ENCODE measurements at regions not wholly inside any gene's neighbourhood (a gene's known extent, or its start where the extent isn't known, plus 50 kb on each side); places are given as distances from the start of the nearest gene placed in this dataset.

GRCh38 chr1:9419369-9420041 lies 119.8 kb upstream of the SLC25A33 start:
- Histone ChIP-seq H3K27ac (no peak overlapping the region), H3K9ac (no peak overlapping the region), H3K4me1 (ENCODE audit: insufficient read depth) (no peaks in the 10 kb centered on the region; the same call in 1 of the 2 replicates), H3K4me2 (ENCODE audit: unreplicated experiment) (no peak overlapping the region), H2AFZ (no peak overlapping the region), H3K4me3 (no peak overlapping the region), H4K20me1 (ENCODE audit: insufficient read depth) (no peaks in the 10 kb centered on the region), H3K9me2 (ENCODE audit: insufficient read depth) (no peaks in the 10 kb centered on the region), H3F3A (ENCODE audit: insufficient read depth) (no peaks in the 10 kb centered on the region), H3K79me2 (ENCODE audit: insufficient read depth) (no peaks in the 10 kb centered on the region), H3K9me3 (ENCODE audit: low read depth) (no peaks in the 10 kb centered on the region), H3K27me3 (replicated peaks; ENCODE audit: insufficient read depth) (0 out of 2 replicates have a peak, but pooled peaks cover 3% of the 10 kb centered on the region), H3K36me3 (ENCODE audit: low read depth) (no peaks in the 10 kb centered on the region)
- DNase-seq, result no peak
- TF ChIP-seq EZH2phosphoT487 (IDR thresholded peaks at IDR 0.05; ENCODE audit: insufficient read depth, low read depth), result no peak
- no peak for TF ChIP-seq EZH2 (IDR thresholded peaks at IDR 0.05; ENCODE audit: insufficient read depth, poor library complexity, severe bottlenecking)
- in situ Hi-C loops (cut with MboI), result no loop called here
- WGBS, 2 experiments (ENCODE audit: low coverage in 1 of 2, low lambda C conversion rate in 2 of 2, missing lambda C conversion rate in 2 of 2), result 68 to 72% methylated on average over 8 of the region's 8 CpGs

GRCh38 chr1:9420835-9421532 lies 118.3 kb upstream of the SLC25A33 start:
- Histone ChIP-seq H3K36me3 (ENCODE audit: low read depth) (no peaks in the 10 kb centered on the region), H3K27ac (no peak overlapping the region), H3K79me2 (ENCODE audit: insufficient read depth) (no peaks in the 10 kb centered on the region), H3F3A (ENCODE audit: insufficient read depth) (no peaks in the 10 kb centered on the region), H3K4me3 (no peak overlapping the region), H3K9me3 (ENCODE audit: low read depth) (no peaks in the 10 kb centered on the region), H3K9me2 (ENCODE audit: insufficient read depth) (no peaks in the 10 kb centered on the region), H3K27me3 (replicated peaks; ENCODE audit: insufficient read depth) (0 out of 2 replicates have a peak, but pooled peaks cover 3% of the 10 kb centered on the region), H2AFZ (no peak overlapping the region), H4K20me1 (ENCODE audit: insufficient read depth) (no peaks in the 10 kb centered on the region), H3K9ac (no peak overlapping the region), H3K4me1 (ENCODE audit: insufficient read depth) (no peaks in the 10 kb centered on the region), H3K4me2 (ENCODE audit: unreplicated experiment) (no peak overlapping the region)
- DNase-seq, result no peak
- TF ChIP-seq EZH2phosphoT487 (IDR thresholded peaks at IDR 0.05; ENCODE audit: insufficient read depth, low read depth) (no peak), EZH2 (IDR thresholded peaks at IDR 0.05; ENCODE audit: insufficient read depth, poor library complexity, severe bottlenecking) (no peak)
- WGBS, 2 experiments (ENCODE audit: low coverage in 1 of 2, low lambda C conversion rate in 2 of 2, missing lambda C conversion rate in 2 of 2), result 72 to 78% methylated on average over 5 of the region's 5 CpGs
- in situ Hi-C loops (cut with MboI), result no loop called here

- no peaks in the 10 kb centered on the region for H3K36me3 ChIP-seq (ENCODE audit: low read depth)
- H3F3A ChIP-seq (ENCODE audit: insufficient read depth), result no peaks in the 10 kb centered on the region
- H3K9me3 ChIP-seq (ENCODE audit: low read depth), result no peaks in the 10 kb centered on the region
- 43 to 45% methylated on average over 5 of the region's 5 CpGs for WGBS, 2 experiments (ENCODE audit: low coverage in 1 of 2, low lambda C conversion rate in 2 of 2, missing lambda C conversion rate in 2 of 2)
- no peaks in the 10 kb centered on the region for H3K79me2 ChIP-seq (ENCODE audit: insufficient read depth)
- H4K20me1 ChIP-seq (ENCODE audit: insufficient read depth), result no peaks in the 10 kb centered on the region
- H3K9me2 ChIP-seq (ENCODE audit: insufficient read depth), result no peaks in the 10 kb centered on the region
- no peak for DNase-seq
- H3K4me3 ChIP-seq, result no peak overlapping the region
- 0 out of 2 replicates have a peak, but pooled peaks cover 3% of the 10 kb centered on the region for H3K27me3 ChIP-seq (replicated peaks; ENCODE audit: insufficient read depth)
- H3K4me1 ChIP-seq (ENCODE audit: insufficient read depth), result no peaks in the 10 kb centered on the region
- H3K27ac ChIP-seq, result no peak overlapping the region
- no peak overlapping the region for H3K9ac ChIP-seq
- no peak overlapping the region for H2AFZ ChIP-seq
- in situ Hi-C loops (cut with MboI), result no loop called here
- no peak for TF ChIP-seq EZH2 (IDR thresholded peaks at IDR 0.05; ENCODE audit: insufficient read depth, poor library complexity, severe bottlenecking)
- TF ChIP-seq EZH2phosphoT487 (IDR thresholded peaks at IDR 0.05; ENCODE audit: insufficient read depth, low read depth), result no peak
- no peak overlapping the region for H3K4me2 ChIP-seq (ENCODE audit: unreplicated experiment)
Observed at GRCh38 chr1:9421533-9421873, 117.8 kb upstream of the SLC25A33 start.

- Histone ChIP-seq H3K9me3 (ENCODE audit: low read depth) (no peaks in the 10 kb centered on the region), H3K79me2 (ENCODE audit: insufficient read depth) (no peaks in the 10 kb centered on the region), H3K9me2 (ENCODE audit: insufficient read depth) (no peaks in the 10 kb centered on the region), H3K36me3 (ENCODE audit: low read depth) (no peaks in the 10 kb centered on the region), H3K4me1 (ENCODE audit: insufficient read depth) (no peaks in the 10 kb centered on the region), H3F3A (ENCODE audit: insufficient read depth) (no peaks in the 10 kb centered on the region), H3K4me2 (ENCODE audit: unreplicated experiment) (no peak overlapping the region), H3K4me3 (no peak overlapping the region), H3K27me3 (replicated peaks; ENCODE audit: insufficient read depth) (0 out of 2 replicates have a peak, but pooled peaks cover 3% of the 10 kb centered on the region), H3K9ac (no peak overlapping the region), H4K20me1 (ENCODE audit: insufficient read depth) (no peaks in the 10 kb centered on the region), H3K27ac (no peak overlapping the region), H2AFZ (no peak overlapping the region)
- no peak for DNase-seq
- in situ Hi-C loops (cut with MboI), result no loop called here
- TF ChIP-seq EZH2 (IDR thresholded peaks at IDR 0.05; ENCODE audit: insufficient read depth, poor library complexity, severe bottlenecking), result no peak
- TF ChIP-seq EZH2phosphoT487 (IDR thresholded peaks at IDR 0.05; ENCODE audit: insufficient read depth, low read depth), result no peak
- 72 to 75% methylated on average over 13 to 14 of the region's 14 CpGs for WGBS, 2 experiments (ENCODE audit: low coverage in 1 of 2, low lambda C conversion rate in 2 of 2, missing lambda C conversion rate in 2 of 2)
Observed at GRCh38 chr1:9422321-9422720, 116.9 kb upstream of the SLC25A33 start.

Data from GM23248 (cell line).